HT-29 (cell line): ENCODE measurements at regions not wholly inside any gene's neighbourhood (a gene's known extent, or its start where the extent isn't known, plus 50 kb on each side); places are given as distances from the start of the nearest gene placed in this dataset.

ENCODE experiments used
- DNase-seq: peaks from one replicate; pipeline ENCODE4 v3.0.0-alpha.2; 2015; ENCODE audit warnings: low spot score

DNA sequence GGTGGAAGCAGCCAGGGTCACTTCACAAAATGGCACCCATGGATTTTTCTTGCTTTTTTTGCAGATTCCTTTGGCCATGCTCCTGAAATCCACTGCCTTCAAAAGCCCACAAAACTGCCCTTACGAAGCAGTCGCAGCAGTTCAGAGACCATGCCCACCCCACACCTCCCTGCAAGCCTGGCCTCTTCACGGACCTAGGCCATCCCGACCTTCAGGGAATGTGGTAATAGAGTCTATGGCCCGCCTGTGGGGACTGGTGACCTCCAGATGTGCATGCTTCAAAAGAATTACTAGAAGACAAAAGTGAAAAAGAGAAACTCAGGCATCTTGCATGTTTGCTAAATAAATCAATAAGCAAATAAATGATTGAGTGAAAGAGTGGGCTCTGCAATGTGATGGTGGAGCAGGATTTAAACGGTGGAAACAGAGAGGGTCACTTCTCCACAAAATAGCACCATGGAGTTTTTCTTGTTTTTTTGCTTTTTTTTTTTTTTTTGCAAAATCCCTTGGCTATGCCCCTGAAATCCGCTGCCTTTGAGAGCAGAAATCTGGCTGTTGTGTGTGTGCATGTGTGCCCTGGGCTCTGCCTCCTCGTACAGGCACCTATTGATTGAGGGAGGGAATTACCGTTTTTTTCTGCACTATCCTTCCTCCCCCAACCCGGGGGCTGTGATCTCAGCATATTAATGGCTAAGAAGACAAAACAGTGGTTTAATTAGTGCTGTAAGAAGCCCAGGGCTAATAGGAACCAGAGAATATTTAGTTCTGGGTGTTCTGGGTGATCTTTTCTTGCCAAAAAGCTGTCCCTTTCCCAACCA, 107.4 kb downstream of the PXDC1 start:
- DNase-seq: no peak

- DNase-seq: no peak
Measured at GRCh38 chr6:3640868-3641267, 110.6 kb downstream of the PXDC1 start.

GRCh38 chr6:3638662-3639061, 112.9 kb downstream of the PXDC1 start:
- DNase-seq: no peak

- no peak for DNase-seq
Measured at GRCh38 chr6:3636060-3636459, 115.5 kb downstream of the PXDC1 start.

DNA sequence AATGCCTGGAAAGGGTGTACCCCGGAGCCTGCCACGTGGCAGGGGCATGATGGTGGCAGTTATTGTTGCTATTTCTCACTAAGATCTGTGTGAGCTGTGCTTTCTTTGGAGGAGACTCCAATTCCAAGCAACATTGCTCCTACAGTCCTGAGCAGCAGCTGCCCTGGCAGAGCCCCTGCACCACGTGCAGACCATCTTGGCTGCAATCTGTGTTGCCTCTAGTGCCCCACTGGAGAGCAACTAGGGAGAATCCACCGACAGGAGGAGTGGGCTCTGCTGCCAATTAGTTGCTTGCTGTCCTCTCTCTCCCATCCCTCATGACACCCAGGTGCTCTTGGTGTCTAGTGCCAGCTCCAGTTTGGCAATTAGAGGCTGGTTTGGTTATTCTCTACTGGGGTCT, 116.0 kb downstream of the PXDC1 start:
- DNase-seq: no peak

DNA sequence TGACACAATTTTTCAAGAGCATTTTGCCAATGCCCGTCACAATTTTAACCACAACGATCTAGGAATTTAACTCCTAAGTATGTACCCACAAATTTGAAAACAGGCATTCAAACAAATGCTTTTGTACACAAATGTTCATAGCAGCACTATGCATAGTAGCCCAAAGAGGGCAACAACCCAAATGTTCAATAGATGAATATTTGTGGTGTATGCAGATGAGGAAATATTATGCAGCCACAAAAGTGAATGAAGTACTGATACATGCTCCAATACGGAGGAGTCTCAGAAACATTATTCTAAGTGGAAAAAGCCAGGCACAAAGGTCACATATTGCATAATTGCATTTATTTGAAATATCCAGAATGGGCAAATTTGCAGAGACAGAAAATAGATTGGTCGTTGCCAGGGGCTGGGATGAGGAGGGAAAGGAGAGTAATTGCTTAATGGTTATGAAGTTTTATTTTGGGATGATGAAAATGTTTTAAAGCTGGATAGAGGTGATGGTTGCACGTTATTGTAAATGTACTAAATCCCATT, 117.2 kb downstream of the PXDC1 start:
- no peak for DNase-seq

GRCh38 chr6:3633711-3634110, 117.8 kb downstream of the PXDC1 start:
- no peak for DNase-seq

- no peak for DNase-seq
Measured at GRCh38 chr6:3631877-3632276, 119.6 kb downstream of the PXDC1 start.

GRCh38 chr6:3631186-3631585, 120.3 kb downstream of the PXDC1 start:
- no peak for DNase-seq

DNA sequence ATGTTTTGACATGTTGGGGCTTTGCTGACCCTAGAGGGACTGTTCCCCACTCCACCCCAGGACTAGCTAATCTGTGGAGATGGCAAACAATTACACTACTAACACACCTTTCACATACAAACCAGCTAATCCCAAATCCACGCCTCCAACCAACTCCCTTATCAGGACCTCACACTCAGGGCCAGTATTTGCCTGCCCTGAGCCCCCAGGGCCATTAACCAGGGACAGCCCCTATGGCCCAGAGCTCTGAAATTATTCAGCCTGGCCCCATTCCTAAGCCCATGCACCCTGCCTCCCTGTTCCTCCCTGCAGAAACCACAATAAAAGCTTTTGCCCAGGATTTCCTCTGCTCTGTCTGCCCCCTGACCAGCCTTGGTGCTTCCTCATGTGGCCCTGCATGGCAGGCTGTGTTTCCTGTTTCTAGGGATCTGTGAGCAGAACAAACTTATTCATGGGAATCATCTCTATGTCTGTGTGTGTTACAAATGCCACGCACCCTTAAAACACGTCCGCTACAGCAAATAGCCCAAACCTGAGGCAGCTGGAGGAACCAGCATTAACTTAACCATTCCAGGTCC, 121.2 kb downstream of the PXDC1 start:
- no peak for DNase-seq

- DNase-seq: no peak
Measured at GRCh38 chr6:3627956-3628835, 123.3 kb downstream of the PXDC1 start.

- DNase-seq: no peak
Measured at GRCh38 chr6:3627501-3627900, 124.0 kb downstream of the PXDC1 start.

DNA sequence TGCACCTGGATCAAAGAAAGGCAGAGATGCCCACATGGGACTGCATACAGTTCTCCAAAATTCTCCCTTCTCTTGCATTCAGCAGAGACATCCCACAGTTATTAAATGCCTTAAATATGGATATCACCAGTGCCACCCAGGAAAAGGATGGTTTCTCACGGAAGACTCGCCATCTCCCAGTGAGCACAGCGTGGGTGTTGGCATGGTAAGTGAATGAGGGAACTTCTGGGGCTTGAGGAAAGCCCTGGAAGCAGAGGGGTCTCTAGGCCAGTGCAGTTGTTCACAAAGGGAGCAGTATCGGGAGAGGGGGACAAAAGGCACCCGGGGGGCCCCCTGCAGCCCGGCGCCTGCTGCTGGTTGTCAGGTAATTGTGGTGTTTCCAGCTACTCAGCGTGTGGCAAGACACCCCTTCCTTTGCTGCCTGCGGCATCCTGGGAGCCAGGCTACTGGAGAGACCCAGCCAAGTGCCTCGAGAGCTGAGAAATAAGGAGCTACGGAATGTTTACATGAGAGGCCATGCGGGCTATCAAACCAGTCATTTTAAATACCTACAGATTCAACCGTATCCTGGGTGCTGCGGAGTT, 125.4 kb downstream of the PXDC1 start:
- no peak for DNase-seq

- no peak for DNase-seq
Measured at GRCh38 chr6:3625149-3625979, 126.1 kb downstream of the PXDC1 start.

- DNase-seq: no peak
Measured at GRCh38 chr6:3624250-3625136, 127.0 kb downstream of the PXDC1 start.

GRCh38 chr6:3623451-3624249, 127.9 kb downstream of the PXDC1 start:
- DNase-seq: no peak

GRCh38 chr6:3621411-3621810, 130.1 kb downstream of the PXDC1 start:
- DNase-seq: no peak

DNA sequence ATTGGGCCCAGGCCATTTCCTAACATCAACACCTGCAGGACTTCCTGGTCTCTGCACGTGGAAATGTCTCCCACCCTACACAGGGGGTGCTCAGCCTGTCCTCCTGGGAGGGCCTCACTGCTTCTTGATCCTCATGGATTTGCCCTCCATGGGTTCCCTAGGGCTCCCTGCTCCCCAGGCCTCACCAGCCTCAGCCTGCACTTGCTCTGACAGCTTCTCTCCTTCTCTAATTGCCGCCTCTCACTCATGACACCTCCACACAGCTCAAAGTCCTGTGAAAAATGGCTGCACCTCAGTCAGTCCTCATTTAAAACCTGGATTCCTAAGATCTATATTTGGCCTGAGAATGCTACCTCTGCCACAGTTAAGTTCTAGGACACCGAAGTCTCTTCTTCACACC, 130.6 kb downstream of the PXDC1 start:
- no peak for DNase-seq

DNA sequence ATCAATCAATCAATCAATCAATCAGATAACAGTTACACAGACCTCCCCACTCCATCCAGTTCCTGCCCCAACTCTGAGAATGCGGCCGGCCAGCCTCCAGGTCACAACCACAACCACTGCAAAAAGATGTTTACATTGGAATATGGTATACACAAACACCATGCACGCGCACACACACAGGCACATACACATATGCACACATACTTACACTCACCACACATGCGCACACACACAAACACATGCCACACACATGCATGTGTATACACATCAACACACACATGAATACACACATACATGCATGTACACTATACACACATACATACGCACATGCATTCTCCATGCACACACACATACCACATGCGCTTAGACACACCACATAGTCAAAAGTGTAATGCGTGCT, 131.1 kb downstream of the PXDC1 start:
- no peak for DNase-seq
